Neuronal stem cell (in vitro differentiated cells): ENCODE measurements at regions not wholly inside any gene's neighbourhood (a gene's known extent, or its start where the extent isn't known, plus 50 kb on each side); places are given as distances from the start of the nearest gene placed in this dataset.

Experiments used
- DNase-seq: peaks from one replicate; pipeline ENCODE4 v3.0.0-alpha.2; 2013; ENCODE audit warnings: low spot score
- H2AFZ ChIP-seq: one replicate; pipeline ENCODE4 v1.6.1; 2013; ENCODE audit warnings: mild to moderate bottlenecking, low read length, inconsistent platforms
- H2AK5ac ChIP-seq: 2 replicates; pipeline ENCODE4 v1.6.1; 2013; ENCODE audit warnings: low read depth, mild to moderate bottlenecking, inconsistent platforms, low read length, moderate library complexity, mixed read lengths
- H2BK120ac ChIP-seq: 2 replicates; pipeline ENCODE4 v1.6.1; 2013; ENCODE audit warnings: low read depth, mild to moderate bottlenecking, inconsistent platforms, low read length, moderate library complexity, mixed read lengths
- H2BK12ac ChIP-seq: one replicate; pipeline ENCODE4 v1.6.1; 2013; ENCODE audit warnings: low read length, inconsistent platforms
- H2BK15ac ChIP-seq: 2 replicates; pipeline ENCODE4 v1.6.1; 2013; ENCODE audit warnings: mild to moderate bottlenecking, low read length, inconsistent platforms, mixed read lengths
- H2BK5ac ChIP-seq: one replicate; pipeline ENCODE4 v1.6.1; 2013; ENCODE audit warnings: inconsistent platforms, mild to moderate bottlenecking, low read length, moderate library complexity
- H3K14ac ChIP-seq: one replicate; pipeline ENCODE4 v1.6.1; 2013; ENCODE audit warnings: low read length, inconsistent platforms
- H3K18ac ChIP-seq: 2 replicates; pipeline ENCODE4 v1.6.1; 2013; ENCODE audit warnings: low read length, inconsistent platforms
- H3K23ac ChIP-seq: 2 replicates; pipeline ENCODE4 v1.6.1; 2013; ENCODE audit warnings: low read depth, mild to moderate bottlenecking, mixed read lengths, low read length, inconsistent platforms; ENCODE audit not compliant: poor library complexity
- H3K27ac ChIP-seq: replicated peaks from 3 replicates; pipeline ENCODE4 v1.5.1; 2013; ENCODE audit warnings: low read length, inconsistent platforms
- H3K27me3 ChIP-seq, 3 experiments: 2 replicates each; pipeline ENCODE4 v1.6.1; 2013; ENCODE audit warnings: low read length in 3 of 3, mild to moderate bottlenecking in 2 of 3, inconsistent platforms in 1 of 3, low read depth in 1 of 3, mixed read lengths in 1 of 3, moderate library complexity in 1 of 3; ENCODE audit not compliant: control insufficient read depth in 3 of 3, insufficient read depth in 3 of 3
- H3K36me3 ChIP-seq, 2 donors: replicated peaks in 1 of 2; 2 replicates each; pipeline ENCODE4 v1.6.1; 2013; ENCODE audit warnings: low read length in 2 of 2; ENCODE audit not compliant: control insufficient read depth in 2 of 2, insufficient read depth in 2 of 2
- H3K4ac ChIP-seq: 2 replicates; pipeline ENCODE4 v1.6.1; 2013; ENCODE audit warnings: inconsistent platforms, mild to moderate bottlenecking, low read length, moderate library complexity
- H3K4me1 ChIP-seq, 2 donors: 1 replicate in 1 of 2; 2 replicates in 1 of 2; pipeline ENCODE4 v1.6.1; 2013; ENCODE audit warnings: low read length in 2 of 2, low read depth in 1 of 2; ENCODE audit not compliant: control insufficient read depth in 2 of 2, insufficient read depth in 1 of 2
- H3K4me2 ChIP-seq: one replicate; pipeline ENCODE4 v1.6.1; 2013; ENCODE audit warnings: mild to moderate bottlenecking, low read length, inconsistent platforms; ENCODE audit not compliant: insufficient read depth, poor library complexity, severe bottlenecking
- H3K4me3 ChIP-seq, 2 donors: 2 replicates each; pipeline ENCODE4 v1.5.1; 2013; ENCODE audit warnings: low read length in 2 of 2, mild to moderate bottlenecking in 2 of 2, inconsistent platforms in 1 of 2, moderate library complexity in 1 of 2
- H3K79me1 ChIP-seq: one replicate; pipeline ENCODE4 v1.6.1; 2013; ENCODE audit warnings: low read depth, mild to moderate bottlenecking, inconsistent platforms, low read length, moderate library complexity
- H3K9ac ChIP-seq: one replicate; pipeline ENCODE4 v1.6.1; 2013; ENCODE audit warnings: mild to moderate bottlenecking, low read depth, low read length, inconsistent platforms; ENCODE audit not compliant: poor library complexity
- H3K9me3 ChIP-seq, 2 donors: replicated peaks in 1 of 2; 2 replicates each; pipeline versions ENCODE3 to v1.6.1; 2013; ENCODE audit warnings: low read length in 2 of 2, mild to moderate bottlenecking in 2 of 2, inconsistent platforms in 1 of 2, low read depth in 1 of 2, mixed read lengths in 1 of 2, moderate library complexity in 1 of 2; ENCODE audit not compliant: control insufficient read depth in 2 of 2, insufficient read depth in 1 of 2
- H4K8ac ChIP-seq: one replicate; pipeline ENCODE4 v1.6.1; 2013; ENCODE audit warnings: low read depth, mild to moderate bottlenecking, inconsistent platforms, low read length, moderate library complexity
- H4K91ac ChIP-seq: one replicate; pipeline ENCODE4 v1.6.1; 2013; ENCODE audit warnings: low read length, low read depth, mild to moderate bottlenecking, inconsistent platforms; ENCODE audit not compliant: poor library complexity
- WGBS, 2 donors: extraction: QIAGEN DNeasy Blood & Tissue Kit; methylation state at CpG; one replicate each; pipeline ENCODE4 v1.1.7; 2013; ENCODE audit warnings: missing lambda C conversion rate in 2 of 2, mixed read lengths in 1 of 2; ENCODE audit not compliant: insufficient read length in 2 of 2, insufficient replicate concordance in 1 of 2; ENCODE audit errors: extremely low coverage in 2 of 2; 5-methylcytosine and 5-hydroxymethylcytosine counted together

- Histone ChIP-seq H3K18ac (no peak overlapping the region), H2BK5ac (no peak overlapping the region), H3K4ac (no peak overlapping the region), H4K8ac (no peak overlapping the region), H4K91ac (no peak overlapping the region), H2AK5ac (no peak overlapping the region), H3K9me3 (no peaks in the 10 kb centered on the region), H3K4me3 (no peak overlapping the region), H3K79me1 (no peaks in the 10 kb centered on the region), H2AFZ (no peak overlapping the region), H3K36me3 (no peaks in the 10 kb centered on the region), H3K27ac (no peak overlapping the region), H3K9ac (no peak overlapping the region), H3K4me2 (no peak overlapping the region), H3K23ac (no peak overlapping the region), H2BK120ac (no peak overlapping the region), H2BK15ac (no peak overlapping the region), H3K27me3 (no peaks in the 10 kb centered on the region), H3K14ac (no peak overlapping the region), H3K4me1 (peaks cover 0 to 3% of the 10 kb centered on the region in 2 donors), H2BK12ac (no peak overlapping the region)
- WGBS, 2 donors, result no CpG with 5 or more reads among the region's 4 CpGs
- DNase-seq, result no peak
These were observed 498.6 kb upstream of the ISX start for GRCh38 chr22:34567367-34567766.

DNA sequence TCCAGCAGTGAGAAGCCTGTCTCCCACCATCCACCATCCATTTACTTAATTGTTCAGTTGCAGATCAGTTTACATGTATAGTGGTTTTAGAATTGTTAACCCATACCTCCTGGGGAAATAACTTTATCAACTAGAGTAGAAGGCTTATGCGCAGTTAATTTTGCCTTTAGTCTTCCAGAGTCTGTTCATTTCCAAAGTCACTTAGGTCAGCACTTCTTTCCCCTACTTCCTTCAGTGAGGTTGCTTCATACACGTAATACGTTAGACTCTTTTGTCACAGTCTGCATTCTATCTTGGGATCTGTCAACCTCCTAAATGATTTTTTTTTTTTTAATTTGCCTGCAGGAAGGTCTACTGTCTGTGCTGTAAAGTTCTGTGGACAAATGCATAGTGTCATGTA, 495.6 kb upstream of the ISX start:
- Histone ChIP-seq H3K27ac (no peak overlapping the region), H2BK5ac (no peak overlapping the region), H4K8ac (no peak overlapping the region), H4K91ac (no peak overlapping the region), H2BK120ac (no peak overlapping the region), H3K36me3 (no peaks in the 10 kb centered on the region), H3K4me2 (no peak overlapping the region), H2BK15ac (no peak overlapping the region), H2AK5ac (no peak overlapping the region), H2BK12ac (no peak overlapping the region), H3K14ac (no peak overlapping the region), H3K27me3 (no peaks in the 10 kb centered on the region), H3K4me3 (no peak overlapping the region), H3K4me1 (no peaks in the 10 kb centered on the region), H3K23ac (no peak overlapping the region), H3K4ac (no peak overlapping the region), H3K9me3 (no peaks in the 10 kb centered on the region), H2AFZ (no peak overlapping the region), H3K79me1 (no peaks in the 10 kb centered on the region), H3K9ac (no peak overlapping the region), H3K18ac (no peak overlapping the region)
- no CpG with 5 or more reads among the region's 3 CpGs for WGBS, 2 donors
- DNase-seq, result no peak

GRCh38 chr22:34579519-34579918, 486.4 kb upstream of the ISX start:
- Histone ChIP-seq H3K79me1 (no peaks in the 10 kb centered on the region), H3K4ac (no peak overlapping the region), H2BK120ac (no peak overlapping the region), H3K4me3 (no peak overlapping the region), H2BK12ac (no peak overlapping the region), H4K91ac (no peak overlapping the region), H2BK15ac (no peak overlapping the region), H3K23ac (no peak overlapping the region), H3K4me2 (no peak overlapping the region), H3K27ac (no peak overlapping the region), H3K9me3 (no peaks in the 10 kb centered on the region), H3K18ac (no peak overlapping the region), H2AK5ac (no peak overlapping the region), H4K8ac (no peak overlapping the region), H3K27me3 (no peaks in the 10 kb centered on the region), H3K9ac (no peak overlapping the region), H3K14ac (no peak overlapping the region), H2AFZ (no peak overlapping the region), H3K36me3 (no peaks in the 10 kb centered on the region), H3K4me1 (no peaks in the 10 kb centered on the region), H2BK5ac (no peak overlapping the region)
- WGBS, 2 donors, result no CpG with 5 or more reads among the region's 2 CpGs
- no peak for DNase-seq

DNA sequence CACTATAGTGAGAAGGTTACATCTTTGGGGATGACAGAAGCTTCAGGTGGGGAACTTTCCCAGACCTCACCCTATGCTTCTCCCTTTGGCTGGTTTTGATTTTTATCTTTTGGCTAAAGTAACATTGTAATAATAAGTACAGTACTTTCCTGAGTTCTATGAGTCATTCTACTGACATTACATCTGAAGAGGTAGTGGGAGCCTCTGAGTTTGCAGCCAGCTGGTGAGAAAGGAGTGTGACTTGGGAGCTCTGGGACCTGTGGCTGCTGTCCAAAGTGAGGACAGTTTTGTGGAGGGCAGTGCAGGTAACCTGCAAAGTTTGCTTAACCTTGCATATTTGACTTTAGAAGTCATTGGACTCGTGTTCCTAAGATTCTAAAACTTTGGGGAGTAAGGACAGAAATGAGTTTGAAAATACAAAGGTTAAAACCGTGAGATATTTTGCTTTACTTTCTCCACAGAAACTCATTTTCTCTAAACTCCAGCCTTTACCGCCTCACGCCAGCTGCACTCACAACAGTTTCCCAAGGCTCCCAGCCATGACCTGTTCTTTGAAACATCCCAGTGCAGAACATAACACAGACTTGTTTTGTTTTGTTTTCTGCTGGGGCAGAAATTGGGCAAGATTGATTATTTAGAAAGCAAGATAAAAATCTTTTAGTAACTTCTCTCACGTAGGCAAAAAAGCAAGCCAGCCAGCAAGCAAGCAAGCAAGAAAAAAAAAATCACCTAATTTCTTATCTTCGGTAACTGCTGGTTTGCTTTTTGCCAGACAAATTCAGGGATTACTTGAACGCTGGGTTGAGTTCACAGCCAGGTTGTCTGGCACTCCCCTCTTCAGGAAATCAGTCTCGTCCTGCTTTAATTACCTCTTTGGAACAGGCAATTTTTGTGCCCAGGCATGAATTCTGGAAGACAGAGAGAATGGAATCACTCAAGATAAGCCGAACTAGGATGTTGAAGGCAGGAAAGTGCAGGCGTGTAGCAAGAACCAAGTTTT, 478.3 kb upstream of the ISX start:
- no peak overlapping the region for H3K18ac ChIP-seq
- no peak overlapping the region for H3K4me3 ChIP-seq
- H3K9ac ChIP-seq, result no peak overlapping the region
- DNase-seq, result no peak
- no peak overlapping the region for H2BK5ac ChIP-seq
- peaks cover 0 to 6% of the 10 kb centered on the region in 2 donors for H3K4me1 ChIP-seq
- no peak overlapping the region for H2BK15ac ChIP-seq
- no peak overlapping the region for H2BK12ac ChIP-seq
- H3K4ac ChIP-seq, result no peak overlapping the region
- H3K36me3 ChIP-seq, result no peaks in the 10 kb centered on the region
- H2AK5ac ChIP-seq, result no peak overlapping the region
- H3K4me2 ChIP-seq, result no peak overlapping the region
- no peak overlapping the region for H4K8ac ChIP-seq
- no peak overlapping the region for H3K23ac ChIP-seq
- no peaks in the 10 kb centered on the region for H3K27me3 ChIP-seq
- no peaks in the 10 kb centered on the region for H3K79me1 ChIP-seq
- H3K27ac ChIP-seq, result no peak overlapping the region
- H3K14ac ChIP-seq, result no peak overlapping the region
- WGBS, 2 donors, result no CpG with 5 or more reads among the region's 10 CpGs
- no peaks in the 10 kb centered on the region for H3K9me3 ChIP-seq
- no peak overlapping the region for H2AFZ ChIP-seq
- no peak overlapping the region for H2BK120ac ChIP-seq
- H4K91ac ChIP-seq, result no peak overlapping the region
